ENCODE measurements at regions not wholly inside any gene's neighbourhood (a gene's known extent, or its start where the extent isn't known, plus 50 kb on each side); places are given as distances from the start of the nearest gene placed in this dataset.
"Not testable (repeated sequence)": the region's sequence is repeated elsewhere in the genome, so short reads cannot be mapped to it uniquely, and the experiment has no call there.

DNA sequence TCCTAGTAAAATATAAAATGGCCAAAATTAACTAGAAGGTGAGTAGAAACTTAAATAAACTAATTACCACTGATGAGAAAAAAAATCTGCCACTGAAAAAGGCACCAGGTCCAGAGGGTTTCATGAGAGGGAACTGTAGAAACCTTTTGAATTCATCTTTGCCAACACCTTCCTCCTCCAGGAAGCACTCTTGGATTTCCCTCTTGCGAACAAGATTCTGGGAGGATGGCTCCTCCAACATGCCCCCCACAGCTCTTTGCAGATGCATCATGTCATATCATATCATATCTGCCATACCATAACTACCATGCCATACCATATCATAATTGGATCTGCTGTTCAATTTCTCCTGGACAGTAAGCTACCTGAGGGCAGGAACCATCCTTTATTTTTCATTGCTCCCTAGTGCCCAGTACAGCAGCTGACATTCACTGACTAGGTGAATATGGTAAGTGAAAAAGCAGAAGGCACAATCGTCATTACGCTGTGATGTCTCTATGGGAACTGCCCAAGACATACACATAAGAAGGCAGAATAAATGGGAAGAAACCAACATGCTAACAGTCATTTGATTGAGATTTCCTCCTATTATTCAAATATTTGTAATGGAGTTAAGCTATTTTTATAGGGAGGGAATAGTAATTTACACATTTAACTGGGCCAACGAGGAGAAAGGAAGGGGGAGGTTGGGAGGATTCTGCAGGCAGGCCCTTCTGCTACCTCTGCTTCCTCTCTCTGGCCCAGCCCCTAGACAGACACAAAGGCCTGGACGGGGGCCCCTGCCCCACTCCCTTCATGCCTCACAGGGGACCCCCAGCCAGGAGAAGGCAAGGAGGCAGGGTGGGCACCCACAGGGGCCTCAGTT, 110.1 kb upstream of the SMURF2 start:
- DNase-seq, result no peak

DNA sequence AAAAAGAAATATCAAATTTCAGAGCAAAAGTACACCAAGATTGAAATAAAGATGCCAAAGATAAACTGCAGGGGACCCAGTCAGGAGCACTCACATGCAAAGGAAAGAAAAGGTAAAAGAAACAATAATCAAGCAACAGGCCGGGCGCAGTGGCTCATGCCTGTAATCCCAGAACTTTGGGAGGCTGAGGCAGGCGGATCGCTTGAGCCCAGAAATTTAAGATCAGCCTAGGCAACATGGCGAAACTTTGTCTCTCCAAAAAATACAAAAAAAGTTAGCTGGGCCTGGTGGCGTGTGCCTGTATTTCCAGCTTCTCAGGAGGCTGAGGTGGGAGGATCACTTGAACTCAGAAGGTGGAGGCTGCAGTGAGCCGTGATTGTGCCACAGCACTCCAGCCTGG, 107.6 kb upstream of the SMURF2 start:
- DNase-seq, result no peak

DNA sequence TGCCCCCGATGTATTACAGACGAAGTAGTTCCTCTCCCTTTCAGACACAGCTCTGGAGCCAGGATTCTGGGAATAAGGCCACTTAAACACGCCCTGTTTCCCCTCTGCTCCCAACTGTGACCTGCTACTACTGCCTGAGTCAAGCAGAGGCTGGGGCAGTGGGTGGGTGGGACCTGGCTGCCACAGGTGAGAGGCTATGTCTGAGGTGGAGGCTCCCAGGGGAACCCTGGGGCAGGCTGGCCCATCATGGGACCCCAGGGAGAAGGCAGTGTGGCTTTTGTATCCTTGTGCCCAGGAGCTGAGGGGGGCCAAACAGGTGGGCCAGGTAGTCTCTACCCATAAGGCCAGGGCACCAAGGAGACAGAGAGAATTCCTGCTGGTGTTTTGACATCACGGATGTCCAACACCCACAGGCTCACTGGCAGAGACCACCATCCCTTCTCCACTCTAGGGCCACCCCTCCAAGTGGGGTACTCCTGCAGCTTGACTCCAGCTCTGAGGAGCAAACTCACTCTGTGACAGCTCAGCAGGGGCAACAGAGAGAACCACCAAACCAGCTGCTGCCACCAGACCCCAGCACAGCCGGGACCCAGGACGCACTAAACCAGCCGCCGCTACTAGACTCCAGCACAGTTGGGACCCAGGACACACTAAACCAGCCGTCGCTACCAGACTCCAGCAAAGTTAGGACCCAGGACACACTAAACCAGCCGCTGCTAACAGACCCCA, 105.3 kb upstream of the SMURF2 start:
- no peak for DNase-seq

DNA sequence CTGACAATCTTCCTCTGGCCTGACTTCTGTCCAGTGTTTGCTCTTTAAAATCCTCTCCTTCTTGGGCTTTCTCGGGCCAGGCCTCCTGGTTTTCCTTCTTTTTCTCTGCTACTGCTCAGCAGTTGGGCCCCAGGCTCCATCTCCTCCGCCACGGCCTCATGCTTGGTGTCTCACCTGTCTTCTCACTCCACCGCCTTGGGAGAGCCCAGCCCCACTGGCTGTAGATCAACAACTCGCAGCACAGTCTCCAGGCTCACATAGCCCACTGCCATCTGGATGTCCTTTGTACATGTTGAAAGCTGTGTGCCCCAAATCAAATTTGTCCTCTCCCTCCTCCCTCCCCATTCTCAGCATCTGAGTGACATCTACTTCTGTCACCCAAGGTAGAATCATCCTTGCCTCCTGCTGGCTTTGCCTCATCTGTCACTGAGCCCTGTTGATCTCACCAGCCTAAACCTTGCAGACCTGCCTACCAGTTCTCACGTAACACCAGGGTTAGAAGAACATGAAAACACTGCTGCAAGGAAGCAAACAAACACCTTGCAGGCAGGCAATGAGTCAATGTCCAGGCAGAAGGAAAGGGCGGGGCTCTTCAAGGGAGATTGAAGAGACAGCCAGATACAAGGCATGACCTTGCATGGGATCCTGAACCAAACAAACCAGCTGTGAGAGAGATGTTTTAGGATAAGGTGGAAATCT, 103.2 kb upstream of the SMURF2 start:
- DNase-seq, result no peak

DNA sequence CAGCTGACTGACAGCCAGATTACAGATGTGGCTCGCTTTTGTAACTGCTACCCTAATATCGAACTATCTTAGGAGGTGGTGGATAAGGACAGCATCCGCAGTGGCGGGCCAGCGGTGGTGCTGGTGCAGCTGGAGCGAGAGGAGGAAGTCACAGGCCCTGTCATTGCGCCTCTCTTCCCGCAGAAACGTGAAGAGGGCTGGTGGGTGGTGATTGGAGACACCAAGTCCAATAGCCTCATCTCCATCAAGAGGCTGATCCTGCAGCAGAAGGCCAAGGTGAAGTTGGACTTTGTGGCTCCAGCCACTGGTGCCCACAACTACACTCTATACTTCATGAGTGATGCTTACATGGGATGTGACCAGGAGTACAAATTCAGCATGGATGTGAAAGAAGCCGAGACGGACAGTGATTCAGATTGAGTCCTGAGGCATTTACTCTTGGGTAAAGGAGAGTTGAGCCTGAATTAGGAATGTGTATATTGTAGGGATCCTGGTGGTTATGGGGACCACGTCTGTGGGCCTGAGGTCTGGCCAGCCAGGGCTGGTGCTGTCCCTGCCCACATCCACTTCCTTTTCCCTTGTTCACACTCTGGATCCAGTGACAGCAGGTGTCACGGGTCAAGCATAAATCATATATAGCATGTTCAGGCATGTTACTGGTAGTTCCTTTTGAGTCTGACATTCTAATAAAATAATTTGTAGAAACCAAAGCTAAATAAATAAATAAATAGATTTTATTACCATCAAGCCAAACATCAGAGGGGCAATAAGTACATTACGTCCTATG, 89.0 kb upstream of the SMURF2 start:
- no peak for DNase-seq

DNA sequence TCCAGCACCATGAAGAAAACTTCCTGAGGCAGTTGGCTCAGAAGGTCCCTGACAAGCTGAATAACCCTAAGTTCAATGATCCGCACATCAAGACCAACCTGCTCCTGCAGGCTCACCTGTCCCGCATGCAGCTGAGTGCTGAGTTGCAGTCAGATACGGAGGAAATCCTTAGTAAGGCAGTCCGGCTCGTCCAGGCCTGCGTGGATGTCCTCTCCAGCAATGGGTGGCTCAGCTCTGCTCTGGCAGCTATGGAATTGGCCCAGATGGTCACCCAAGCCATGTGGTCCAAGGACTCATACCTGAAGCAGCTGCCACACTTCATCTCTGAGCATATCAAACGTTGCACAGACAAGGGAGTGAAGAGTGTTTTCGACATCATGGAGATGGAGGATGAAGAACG, 88.4 kb upstream of the SMURF2 start:
- no peak for DNase-seq

DNA sequence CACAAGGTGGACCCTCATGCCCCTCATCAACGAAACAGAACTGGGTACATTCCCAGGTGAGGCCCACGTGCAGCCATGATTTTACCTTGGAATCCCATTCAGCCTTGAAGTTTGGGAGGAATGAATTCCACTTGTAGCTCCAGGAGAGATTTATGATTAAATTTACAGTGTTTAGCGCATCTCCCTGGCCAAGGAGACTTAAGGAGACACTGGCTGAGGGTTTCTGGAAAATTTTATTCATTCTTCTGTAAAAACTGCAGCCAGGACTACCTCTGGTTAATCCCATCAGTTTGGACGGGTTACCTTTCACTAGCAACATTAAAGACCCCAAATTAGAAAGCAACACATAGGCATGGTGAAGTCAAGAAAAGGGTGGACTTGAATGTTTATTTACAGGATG, 87.2 kb upstream of the SMURF2 start:
- no peak for DNase-seq

DNA sequence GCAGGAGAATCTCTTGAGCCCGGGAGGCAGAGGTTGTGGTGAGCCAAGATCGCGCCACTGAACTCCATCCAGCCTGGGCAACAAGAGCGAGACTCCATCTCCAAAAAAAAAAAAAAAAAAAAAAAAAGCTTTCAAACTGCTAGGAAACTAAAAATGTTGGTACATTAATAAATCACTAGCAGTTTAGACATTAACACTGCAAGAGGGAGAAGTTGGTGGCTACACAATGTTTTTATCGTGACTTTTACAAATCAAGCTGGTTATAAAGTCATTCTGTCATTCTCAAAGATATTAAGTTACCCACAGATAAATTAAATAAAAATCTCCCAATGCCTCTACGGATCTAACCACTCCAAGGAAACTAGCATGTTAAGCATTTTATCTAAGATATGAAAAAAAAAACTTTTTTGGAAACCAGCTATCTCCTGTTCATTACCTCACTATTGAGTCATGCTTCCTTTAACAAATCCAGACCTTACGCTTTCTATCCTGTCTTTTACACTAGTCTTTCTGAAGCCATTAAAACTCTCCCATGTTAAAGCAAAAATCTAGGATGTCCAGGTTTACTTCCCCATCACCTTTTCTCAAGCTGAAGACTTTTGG, 85.9 kb upstream of the SMURF2 start:
- peak; percentile 59 for DNase-seq

DNA sequence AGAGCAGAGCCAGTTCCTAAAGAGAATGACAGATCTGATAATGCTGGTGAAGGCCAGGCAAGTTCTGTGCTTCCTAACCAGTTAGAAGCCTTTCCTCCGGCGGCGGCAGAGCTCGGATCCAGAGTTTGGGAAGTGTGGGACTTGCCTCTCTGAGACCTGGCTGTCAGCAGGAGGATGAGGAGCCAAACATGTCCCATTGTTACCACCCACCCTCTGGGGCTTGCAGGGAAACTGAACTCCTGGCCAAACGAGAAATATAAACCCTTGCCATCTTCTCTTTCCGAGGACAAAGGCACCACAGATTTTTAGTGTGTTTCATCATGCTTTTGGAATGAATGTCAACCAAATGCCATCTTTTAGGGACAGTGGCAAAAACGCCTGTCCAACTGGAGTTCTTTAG, 80.2 kb upstream of the SMURF2 start:
- DNase-seq, result no peak

DNA sequence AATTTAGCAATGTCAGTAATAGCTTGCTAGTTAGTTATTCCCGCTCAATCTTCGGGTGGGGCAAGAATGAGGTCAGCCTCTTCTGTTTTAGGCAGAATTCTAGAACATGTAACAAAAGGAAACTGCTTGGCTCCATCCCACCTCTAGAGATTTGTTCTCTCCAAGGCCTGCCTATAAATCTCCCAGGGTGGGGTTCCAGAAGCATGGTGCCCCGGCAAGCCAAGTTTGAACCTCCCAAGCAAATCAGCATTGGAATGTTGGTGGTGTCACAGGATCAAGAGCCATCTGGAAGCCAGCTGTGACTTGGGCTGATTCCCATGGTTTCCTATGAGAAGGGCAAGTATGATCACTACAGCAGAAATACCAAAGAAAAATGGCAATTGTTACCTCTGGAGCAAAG, 79.8 kb upstream of the SMURF2 start:
- DNase-seq, result peak; percentile 90

DNA sequence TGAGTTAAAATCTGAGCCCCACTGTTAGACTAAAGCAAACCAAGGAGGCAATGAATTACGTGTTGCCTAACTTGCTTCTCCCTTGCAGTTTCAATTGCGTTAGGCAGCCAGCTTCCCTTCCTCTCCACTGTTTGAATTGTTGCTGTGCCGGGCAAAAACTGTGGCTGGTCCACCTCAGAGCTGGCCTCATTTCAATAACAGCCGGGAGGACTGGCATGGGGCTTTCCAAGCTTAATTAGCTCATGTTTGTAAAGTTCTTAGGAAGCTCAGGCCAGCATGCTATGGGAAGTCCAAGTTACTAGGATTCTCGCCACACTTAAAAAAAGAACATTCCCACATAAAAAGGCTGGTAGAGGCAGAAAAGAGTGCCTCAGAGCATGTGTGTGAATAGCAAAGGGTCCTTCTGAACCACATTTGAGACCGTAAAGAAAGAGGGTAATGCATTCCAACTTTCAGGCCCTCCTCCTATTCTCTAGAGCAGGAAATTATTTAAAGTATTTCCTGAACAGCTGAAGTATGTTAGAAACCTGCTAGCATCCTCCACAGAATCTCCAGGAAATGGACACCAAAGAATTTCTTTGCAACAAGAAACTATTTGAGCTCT, 79.0 kb upstream of the SMURF2 start:
- peak; percentile 72 for DNase-seq

DNA sequence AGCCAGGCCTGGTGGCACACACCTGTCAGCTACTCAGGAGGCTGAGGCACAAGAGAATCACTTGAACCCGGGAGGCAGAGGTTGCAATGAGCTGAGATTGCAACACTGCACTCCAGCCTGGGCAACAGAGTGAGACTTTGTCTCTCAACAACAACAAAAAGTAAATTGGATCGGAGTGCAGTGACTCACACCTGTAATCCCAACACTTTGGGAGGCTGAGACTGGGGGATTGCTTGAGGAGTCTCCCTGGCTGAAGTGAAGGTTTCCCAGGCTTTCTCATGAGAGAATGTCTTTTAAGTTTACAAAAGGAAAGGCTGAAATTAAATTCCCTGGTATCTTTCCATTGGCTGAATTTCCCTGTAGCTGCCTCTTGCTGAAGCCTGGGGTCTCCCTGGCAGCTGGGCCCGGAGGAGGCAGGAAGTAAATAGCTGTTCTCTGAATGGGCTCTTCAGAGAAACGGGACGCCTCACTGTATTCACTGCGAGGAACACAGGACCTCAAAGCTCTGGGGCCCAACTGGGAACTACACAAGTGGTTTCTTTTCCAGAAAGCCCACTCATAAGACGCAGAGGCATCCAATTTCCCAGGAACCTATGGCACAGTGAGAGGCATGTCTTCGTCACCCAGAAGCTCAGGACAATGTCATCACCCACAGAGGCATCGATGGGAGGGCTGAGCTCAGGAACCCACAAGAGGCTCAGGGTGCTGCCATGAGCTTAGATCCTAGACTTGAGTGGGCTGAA, 77.4 kb upstream of the SMURF2 start:
- peak; percentile 67 for DNase-seq

DNA sequence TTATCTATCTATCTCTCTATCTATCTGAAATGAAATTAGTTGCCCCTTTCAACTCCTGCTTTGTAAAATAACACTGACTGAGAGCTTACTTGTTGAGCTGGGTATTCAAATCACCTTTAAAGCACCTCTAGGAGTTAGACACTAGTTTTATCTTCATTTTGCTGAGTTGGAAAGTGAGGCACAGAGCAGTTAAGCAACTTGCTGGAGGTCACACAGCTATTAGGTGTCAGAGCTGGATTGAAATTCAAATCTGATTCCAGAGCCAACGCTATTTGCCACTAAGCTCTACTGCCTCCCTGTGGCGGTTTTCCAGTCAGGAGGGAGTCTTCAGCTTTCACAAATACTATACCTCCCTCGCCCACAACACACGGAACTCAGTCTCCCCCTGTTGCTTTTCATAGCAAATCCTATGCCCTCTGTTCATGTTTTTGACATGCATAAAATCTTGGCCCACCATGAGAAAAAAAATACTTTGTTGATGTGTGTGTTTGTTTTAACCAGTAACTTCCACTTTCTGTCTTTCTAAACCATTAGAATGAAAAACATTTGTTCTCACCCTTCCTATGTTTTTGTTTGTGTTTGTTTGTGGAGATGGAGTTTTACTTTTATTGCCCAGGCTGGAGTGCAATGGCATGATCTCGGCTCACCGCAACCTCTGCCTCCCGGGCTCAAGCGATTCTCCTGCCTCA, 74.8 kb upstream of the SMURF2 start:
- DNase-seq, result peak; percentile 54

DNA sequence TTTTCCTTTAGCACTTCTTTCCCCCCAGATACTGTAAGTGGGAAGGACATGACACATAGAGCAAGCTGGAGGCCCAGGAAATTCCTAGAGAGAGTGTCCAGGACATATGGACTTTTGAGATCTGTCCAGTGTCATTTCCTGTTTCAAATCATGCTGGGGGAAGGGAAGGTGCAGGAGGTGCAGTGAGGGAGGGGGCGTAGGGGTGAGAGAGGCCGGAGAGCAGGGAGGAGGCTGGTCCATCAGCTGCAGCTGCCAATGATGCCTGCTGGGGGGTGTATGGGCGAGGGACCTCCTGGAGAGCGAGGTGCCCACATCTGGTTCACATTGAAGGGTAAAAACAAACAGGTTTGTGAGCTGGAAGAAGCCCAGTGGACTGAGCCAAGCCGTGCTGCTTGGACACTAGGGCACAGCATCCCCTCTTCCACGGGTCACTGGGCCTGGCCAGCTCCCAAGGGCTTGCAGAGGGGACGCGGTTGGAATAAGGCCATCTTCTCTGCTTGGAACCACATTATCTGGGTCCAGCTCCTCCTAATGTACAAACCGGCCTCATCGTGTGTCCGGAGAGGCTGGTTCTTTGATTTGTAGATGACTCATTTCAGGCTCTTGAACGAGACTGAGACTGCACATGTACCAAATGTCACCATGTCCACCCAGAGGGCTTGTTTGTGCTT, 70.4 kb upstream of the SMURF2 start:
- peak; percentile 70 for DNase-seq

DNA sequence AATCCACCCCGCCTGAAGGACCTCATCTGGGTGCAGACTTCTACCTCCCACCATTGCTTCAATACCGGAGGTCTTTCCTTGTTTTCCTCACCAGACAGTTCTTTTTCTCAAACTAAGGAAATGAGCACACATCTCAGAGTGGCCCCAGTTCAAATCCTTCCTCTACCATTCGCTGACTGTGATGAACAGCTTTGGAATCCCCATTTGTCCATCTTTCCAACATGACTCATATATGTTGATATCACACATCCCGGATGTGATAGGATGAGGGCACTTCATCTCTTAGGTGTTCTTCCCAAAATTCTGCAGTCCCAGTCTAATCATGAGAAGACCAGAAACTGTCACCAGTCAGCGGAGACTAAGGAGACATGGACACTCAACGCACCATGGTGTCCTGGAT, 67.9 kb upstream of the SMURF2 start:
- peak; percentile 75 for DNase-seq

DNA sequence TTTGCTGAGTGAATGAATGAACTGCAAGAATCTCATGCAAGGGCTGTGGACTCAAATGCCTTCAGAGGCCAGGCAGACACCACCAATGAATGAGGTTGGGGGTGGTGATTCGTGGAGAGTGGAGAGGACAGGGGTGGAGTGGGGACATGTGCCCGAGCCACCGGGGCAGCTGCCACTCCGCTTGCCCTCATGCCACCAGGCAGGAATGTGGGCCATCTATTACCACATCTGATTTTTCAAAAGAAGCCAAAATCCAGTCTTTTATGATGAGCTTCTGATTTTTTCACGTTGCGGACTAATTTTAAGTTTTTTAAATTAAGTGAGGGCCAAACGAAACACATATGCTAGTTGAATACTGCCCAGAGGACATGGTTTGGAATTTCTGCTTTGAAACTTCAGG, 67.1 kb upstream of the SMURF2 start:
- no peak for DNase-seq

DNA sequence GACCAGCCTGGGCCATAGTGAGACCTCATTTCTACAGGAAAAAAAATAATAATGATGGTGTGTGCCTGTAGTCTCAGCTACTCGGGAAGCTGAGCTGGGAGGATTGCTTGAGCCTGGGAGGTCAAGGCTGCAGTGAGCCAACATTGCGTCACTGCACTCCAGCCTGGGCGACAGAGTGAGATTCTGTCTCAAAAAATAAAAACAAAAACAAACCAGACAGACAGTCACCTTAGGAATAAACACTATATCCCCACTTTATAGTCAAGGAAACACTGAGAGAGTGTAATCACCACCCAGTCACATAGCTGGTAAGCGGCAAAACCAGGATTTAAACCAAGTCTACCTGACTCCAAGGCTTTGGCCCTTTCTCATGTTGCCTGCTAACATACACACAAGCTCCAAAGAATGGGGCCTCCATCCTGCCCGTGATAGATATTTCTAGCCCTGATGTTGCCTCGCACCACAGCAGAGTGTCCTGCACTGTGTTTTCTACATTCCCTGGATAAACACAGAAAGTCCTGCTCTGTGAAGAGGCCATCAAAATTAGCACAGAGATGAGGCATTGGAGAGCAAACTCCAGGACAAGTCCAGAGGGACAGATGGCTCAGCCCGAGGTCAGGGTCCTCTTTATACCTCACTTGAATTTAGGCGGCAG, 66.1 kb upstream of the SMURF2 start:
- DNase-seq, result no peak

DNA sequence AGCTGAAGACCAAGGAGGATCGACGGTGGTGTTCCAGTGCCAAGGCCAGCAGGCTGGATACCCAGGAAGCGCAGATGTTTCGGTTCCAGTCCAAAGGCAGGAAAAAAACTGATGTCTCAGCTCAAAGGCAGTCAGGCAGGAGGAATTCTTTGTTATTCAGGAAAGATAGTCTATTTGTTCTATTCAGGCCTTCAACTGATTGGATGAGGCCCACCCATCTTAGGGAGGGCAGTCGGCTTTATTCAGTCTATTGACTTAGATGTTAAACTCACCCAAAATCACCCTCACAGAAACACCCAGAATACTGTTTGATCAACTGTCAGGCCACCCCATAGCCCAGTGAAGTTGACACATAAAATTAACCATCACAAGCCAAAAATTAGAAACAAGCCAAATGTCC, 63.9 kb upstream of the SMURF2 start:
- not testable (repeated sequence) for DNase-seq

DNA sequence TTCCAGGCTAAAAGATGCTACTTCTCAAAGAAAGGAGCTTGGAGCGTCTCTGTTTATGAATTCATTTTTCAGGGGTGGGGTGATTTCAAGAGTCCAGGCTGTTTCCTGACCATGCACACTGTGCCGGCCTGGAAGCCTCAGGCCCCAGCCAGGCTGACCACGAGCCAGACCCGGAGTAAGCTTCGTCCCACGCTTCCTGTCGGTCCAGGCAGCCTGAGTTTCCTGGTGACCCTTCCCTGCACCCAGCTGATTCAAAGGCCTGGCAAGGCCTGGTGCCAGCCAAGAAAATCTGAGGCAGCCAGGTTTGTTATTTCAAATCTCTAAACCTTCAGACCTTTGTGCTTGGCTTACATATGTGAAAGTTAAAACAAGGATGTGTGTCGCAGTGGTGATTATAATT, 62.1 kb upstream of the SMURF2 start:
- not testable (repeated sequence) for DNase-seq

DNA sequence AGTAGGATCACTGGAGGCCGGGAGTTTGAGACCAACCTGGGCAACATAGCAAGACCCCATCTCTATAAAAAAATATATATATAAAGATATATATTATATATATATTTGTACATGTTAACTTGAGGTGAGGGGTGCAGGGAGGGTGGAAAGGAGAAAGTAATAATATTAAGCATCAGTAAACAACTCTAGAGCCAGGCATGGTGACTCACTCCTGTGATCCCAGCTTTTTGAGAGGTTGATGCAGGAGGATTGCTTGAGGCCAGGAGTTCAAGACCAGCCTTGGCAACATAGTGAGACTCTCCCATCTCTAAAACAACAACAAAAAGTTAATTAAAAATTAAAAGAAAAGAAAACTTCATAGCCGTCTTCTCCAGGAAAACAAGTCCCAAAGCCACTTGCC, 61.7 kb upstream of the SMURF2 start:
- no peak for DNase-seq

Data from fibroblast of skin of right quadriceps (primary cell).